SK-N-MC (cell line): ENCODE measurements at regions not wholly inside any gene's neighbourhood (a gene's known extent, or its start where the extent isn't known, plus 50 kb on each side); places are given as distances from the start of the nearest gene placed in this dataset.

ENCODE experiments used
- EZH2 ChIP-seq: fragments of 200-600 bp; sonication (generic); IDR thresholded peaks from one replicate; pipeline ENCODE4 v1.6.1; 2017; ENCODE audit warnings: antibody characterized with exemption
- FOXP2 ChIP-seq: optimal IDR thresholded peaks from 2 replicates; pipeline ENCODE3; 2011; ENCODE audit warnings: mild to moderate bottlenecking, moderate library complexity; ENCODE audit not compliant: insufficient read depth; ENCODE audit errors: extremely low read length, control extremely low read depth
- POLR2AphosphoS5 ChIP-seq: IDR thresholded peaks from 2 replicates; pipeline ENCODE4 v1.6.1; 2012; ENCODE audit warnings: mild to moderate bottlenecking, low read depth, low read length, borderline replicate concordance

- TF ChIP-seq POLR2AphosphoS5 (no peak), EZH2 (no peak), FOXP2 (no peak)
These were observed 142.6 kb upstream of the CPHXL start for GRCh38 chr16:75868636-75869632.
